ENCODE measurements at regions not wholly inside any gene's neighbourhood (a gene's known extent, or its start where the extent isn't known, plus 50 kb on each side); places are given as distances from the start of the nearest gene placed in this dataset.

DNA sequence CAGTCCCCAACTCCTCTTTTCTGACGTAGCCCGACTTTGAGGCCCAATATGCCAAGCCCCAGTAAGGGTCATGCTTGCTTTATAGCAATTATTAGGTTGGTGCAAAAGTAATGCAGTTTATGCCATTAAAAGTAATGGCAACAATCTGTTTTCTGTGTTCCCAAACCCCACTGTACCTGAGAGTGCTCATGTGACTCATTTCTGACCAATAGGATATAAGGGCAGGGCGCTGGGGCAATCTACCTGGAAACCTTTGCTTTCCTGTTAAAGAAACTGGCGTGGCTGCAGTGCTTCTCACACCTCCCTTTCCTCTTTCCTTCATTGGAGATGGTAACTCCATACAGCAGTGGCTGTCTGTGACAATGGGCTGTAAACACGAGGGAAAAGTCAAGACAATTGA, 78.9 kb upstream of the MPPED2 start:
- TF ChIP-seq, protein P1, sequence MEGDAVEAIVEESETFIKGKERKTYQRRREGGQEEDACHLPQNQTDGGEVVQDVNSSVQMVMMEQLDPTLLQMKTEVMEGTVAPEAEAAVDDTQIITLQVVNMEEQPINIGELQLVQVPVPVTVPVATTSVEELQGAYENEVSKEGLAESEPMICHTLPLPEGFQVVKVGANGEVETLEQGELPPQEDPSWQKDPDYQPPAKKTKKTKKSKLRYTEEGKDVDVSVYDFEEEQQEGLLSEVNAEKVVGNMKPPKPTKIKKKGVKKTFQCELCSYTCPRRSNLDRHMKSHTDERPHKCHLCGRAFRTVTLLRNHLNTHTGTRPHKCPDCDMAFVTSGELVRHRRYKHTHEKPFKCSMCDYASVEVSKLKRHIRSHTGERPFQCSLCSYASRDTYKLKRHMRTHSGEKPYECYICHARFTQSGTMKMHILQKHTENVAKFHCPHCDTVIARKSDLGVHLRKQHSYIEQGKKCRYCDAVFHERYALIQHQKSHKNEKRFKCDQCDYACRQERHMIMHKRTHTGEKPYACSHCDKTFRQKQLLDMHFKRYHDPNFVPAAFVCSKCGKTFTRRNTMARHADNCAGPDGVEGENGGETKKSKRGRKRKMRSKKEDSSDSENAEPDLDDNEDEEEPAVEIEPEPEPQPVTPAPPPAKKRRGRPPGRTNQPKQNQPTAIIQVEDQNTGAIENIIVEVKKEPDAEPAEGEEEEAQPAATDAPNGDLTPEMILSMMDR (IDR thresholded peaks at IDR 0.05; ENCODE audit: control extremely low read depth, extremely low read depth), result no peak
- no peaks in the 10 kb centered on the region for H3K4me1 ChIP-seq (ENCODE audit: control insufficient read depth in 5 of 5, insufficient read depth in 5 of 5, low read length in 5 of 5)
- no peak overlapping the region for H3K4me3 ChIP-seq
- H3K27ac ChIP-seq (ENCODE audit: low read depth in 1 of 2, low read length in 1 of 2), result no peak overlapping the region
- peaks cover 0 to 4% (median 0%) of the 10 kb centered on the region in 4 donors for H3K9me3 ChIP-seq (ENCODE audit: control insufficient read depth in 4 of 4, insufficient read depth in 3 of 4, low read length in 3 of 4)
- no peaks in the 10 kb centered on the region for H3K36me3 ChIP-seq (ENCODE audit: control insufficient read depth in 4 of 4, insufficient read depth in 4 of 4, low read length in 4 of 4)
- 79% methylated on average over 5 of the region's 5 CpGs for WGBS, 2 donors
- no peaks in the 10 kb centered on the region for H3K27me3 ChIP-seq (ENCODE audit: control insufficient read depth in 3 of 3, insufficient read depth in 3 of 3, low read length in 2 of 3)
- H3K9ac ChIP-seq (ENCODE audit: insufficient read depth in 1 of 2, low read length in 2 of 2), result no peak overlapping the region
- DNase-seq, result no peak
- no peak for ATAC-seq (ENCODE audit: insufficient read depth, low FRiP score)

DNA sequence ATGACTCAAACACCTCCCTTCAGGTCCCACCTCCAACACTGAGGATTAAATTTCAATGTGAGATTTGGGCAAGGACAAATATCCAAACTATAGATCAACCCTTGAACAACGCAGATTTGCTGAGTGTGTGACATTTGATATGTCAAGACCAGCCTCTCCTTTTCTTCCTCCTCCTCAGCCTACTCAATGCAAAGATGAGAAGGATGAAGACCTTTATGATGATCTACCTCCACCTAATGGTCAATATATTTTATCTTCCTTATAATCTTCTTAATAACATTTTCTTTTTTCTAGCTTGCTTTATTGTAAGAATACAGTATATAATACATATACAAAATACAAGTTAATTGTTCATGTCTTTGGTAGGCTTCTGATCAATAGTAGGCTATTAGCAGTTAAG, 67.5 kb upstream of the MPPED2 start:
- H3K4me3 ChIP-seq, result no peak overlapping the region
- ATAC-seq (ENCODE audit: insufficient read depth, low FRiP score) (no peak), DNase-seq (no peak)
- no peaks in the 10 kb centered on the region for H3K36me3 ChIP-seq (ENCODE audit: control insufficient read depth in 4 of 4, insufficient read depth in 4 of 4, low read length in 4 of 4)
- no peaks in the 10 kb centered on the region for H3K27me3 ChIP-seq (ENCODE audit: control insufficient read depth in 3 of 3, insufficient read depth in 3 of 3, low read length in 2 of 3)
- no peaks in the 10 kb centered on the region for H3K9me3 ChIP-seq (ENCODE audit: control insufficient read depth in 4 of 4, insufficient read depth in 3 of 4, low read length in 3 of 4)
- 66 to 84% methylated on average over 1 of the region's 1 CpG for WGBS, 2 donors
- TF ChIP-seq, protein P1 (IDR thresholded peaks at IDR 0.05; ENCODE audit: control extremely low read depth, extremely low read depth), result no peak
- H3K4me1 ChIP-seq (ENCODE audit: control insufficient read depth in 5 of 5, insufficient read depth in 5 of 5, low read length in 5 of 5), result peaks cover 0 to 5% (median 0%) of the 10 kb centered on the region in 5 donors
- H3K27ac ChIP-seq (ENCODE audit: low read depth in 1 of 2, low read length in 1 of 2), result no peak overlapping the region
- H3K9ac ChIP-seq (ENCODE audit: insufficient read depth in 1 of 2, low read length in 2 of 2), result no peak overlapping the region

DNA sequence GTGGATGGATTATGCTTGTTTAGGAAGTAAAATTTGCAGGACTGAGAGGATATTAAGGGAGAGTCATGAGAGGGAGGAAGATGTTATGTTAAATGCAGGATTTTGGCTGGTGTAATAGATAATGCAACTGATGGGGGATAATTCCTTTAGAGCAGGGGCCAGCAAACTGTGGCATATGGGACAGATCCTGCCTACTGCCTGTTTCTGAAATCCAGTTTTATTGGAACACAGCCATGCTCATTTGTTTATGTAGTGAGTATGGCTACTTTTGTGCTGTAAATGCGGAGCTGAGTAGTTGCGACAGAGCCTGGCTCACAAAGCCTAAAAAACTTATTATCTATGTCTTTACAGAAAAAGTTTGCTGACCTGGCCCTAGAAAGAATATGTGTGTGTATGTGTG, 66.6 kb upstream of the MPPED2 start:
- Histone ChIP-seq H3K27me3 (ENCODE audit: control insufficient read depth in 3 of 3, insufficient read depth in 3 of 3, low read length in 2 of 3) (no peaks in the 10 kb centered on the region), H3K9ac (ENCODE audit: insufficient read depth in 1 of 2, low read length in 2 of 2) (no peak overlapping the region), H3K36me3 (ENCODE audit: control insufficient read depth in 4 of 4, insufficient read depth in 4 of 4, low read length in 4 of 4) (no peaks in the 10 kb centered on the region), H3K4me1 (ENCODE audit: control insufficient read depth in 5 of 5, insufficient read depth in 5 of 5, low read length in 5 of 5) (peaks cover 0 to 5% (median 0%) of the 10 kb centered on the region in 5 donors), H3K9me3 (ENCODE audit: control insufficient read depth in 4 of 4, insufficient read depth in 3 of 4, low read length in 3 of 4) (no peaks in the 10 kb centered on the region), H3K27ac (ENCODE audit: low read depth in 1 of 2, low read length in 1 of 2) (no peak overlapping the region), H3K4me3 (no peak overlapping the region)
- ATAC-seq (ENCODE audit: insufficient read depth, low FRiP score), result no peak
- TF ChIP-seq, protein P1 (IDR thresholded peaks at IDR 0.05; ENCODE audit: control extremely low read depth, extremely low read depth), result no peak
- 78 to 82% methylated on average over 2 of the region's 2 CpGs for WGBS, 2 donors
- DNase-seq, result peak; percentile 67 to 96 (median 91)

DNA sequence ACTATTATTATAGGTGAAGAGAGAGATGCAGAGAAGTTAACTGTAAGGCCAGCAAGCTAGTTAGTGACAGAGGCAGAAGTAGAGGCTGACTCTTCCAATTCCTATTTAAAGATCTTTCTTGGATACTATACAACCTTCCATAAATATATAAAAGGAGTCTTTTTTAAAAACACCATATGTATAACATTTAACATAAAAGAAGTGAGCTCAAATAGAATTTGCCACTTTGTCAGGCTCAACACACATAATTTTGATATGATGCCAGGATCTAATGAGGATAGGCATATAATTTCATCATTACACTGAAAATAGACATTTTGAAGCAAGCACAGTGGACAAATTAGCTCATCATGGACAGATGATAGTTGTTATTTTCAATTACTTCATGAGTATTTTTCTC, 64.1 kb upstream of the MPPED2 start:
- DNase-seq, result peak in 1 of 3 donors; percentile 30
- no peak for ATAC-seq (ENCODE audit: insufficient read depth, low FRiP score)
- TF ChIP-seq, protein P1 (IDR thresholded peaks at IDR 0.05; ENCODE audit: control extremely low read depth, extremely low read depth), result no peak
- Histone ChIP-seq H3K27me3 (ENCODE audit: control insufficient read depth in 3 of 3, insufficient read depth in 3 of 3, low read length in 2 of 3) (no peaks in the 10 kb centered on the region), H3K9me3 (ENCODE audit: control insufficient read depth in 4 of 4, insufficient read depth in 3 of 4, low read length in 3 of 4) (no peaks in the 10 kb centered on the region), H3K9ac (ENCODE audit: insufficient read depth in 1 of 2, low read length in 2 of 2) (no peak overlapping the region), H3K36me3 (ENCODE audit: control insufficient read depth in 4 of 4, insufficient read depth in 4 of 4, low read length in 4 of 4) (no peaks in the 10 kb centered on the region), H3K4me1 (ENCODE audit: control insufficient read depth in 5 of 5, insufficient read depth in 5 of 5, low read length in 5 of 5) (no peaks in the 10 kb centered on the region), H3K27ac (ENCODE audit: low read depth in 1 of 2, low read length in 1 of 2) (no peak overlapping the region), H3K4me3 (no peak overlapping the region)

Measured in lung (tissue), 11 donors.